PC-9 (cell line): ENCODE measurements at regions not wholly inside any gene's neighbourhood (a gene's known extent, or its start where the extent isn't known, plus 50 kb on each side); places are given as distances from the start of the nearest gene placed in this dataset.

Experiments
- CTCF ChIP-seq: fragments of 200-600 bp; sonication (generic); conservative IDR thresholded peaks from 2 replicates; pipeline ENCODE4 v1.6.1; 2017; ENCODE audit warnings: mixed run types, antibody characterized with exemption, mild to moderate bottlenecking, moderate library complexity
- EZH2 ChIP-seq: fragments of 200-600 bp; sonication (generic); IDR thresholded peaks from 2 replicates; pipeline ENCODE4 v1.8.0; 2017; ENCODE audit warnings: antibody characterized with exemption, low read depth

GRCh38 chr21:16370186-16370585, 640.4 kb downstream of the USP25 start:
- TF ChIP-seq EZH2 (no peak), CTCF (no peak)
